GM12864 (cell line): ENCODE measurements at regions not wholly inside any gene's neighbourhood (a gene's known extent, or its start where the extent isn't known, plus 50 kb on each side); places are given as distances from the start of the nearest gene placed in this dataset.
"Not testable (repeated sequence)": the region's sequence is repeated elsewhere in the genome, so short reads cannot be mapped to it uniquely, and the experiment has no call there.

ENCODE experiments used
- DNase-seq: peaks from one replicate; pipeline ENCODE4 v3.0.0-alpha.2; 2011; ENCODE audit warnings: low read depth
- H3K4me3 ChIP-seq: 2 replicates; pipeline ENCODE4 v1.5.1; 2011; ENCODE audit warnings: mild to moderate bottlenecking, low read depth, low read length, control low read depth
- TF ChIP-seq, protein P1 (sequence below): IDR thresholded peaks from 2 replicates; pipeline ENCODE4 v1.5.1; 2011; ENCODE audit warnings: low read depth, mild to moderate bottlenecking, moderate library complexity, low read length, control low read depth, inconsistent platforms; ENCODE audit errors: missing control alignments

DNA sequence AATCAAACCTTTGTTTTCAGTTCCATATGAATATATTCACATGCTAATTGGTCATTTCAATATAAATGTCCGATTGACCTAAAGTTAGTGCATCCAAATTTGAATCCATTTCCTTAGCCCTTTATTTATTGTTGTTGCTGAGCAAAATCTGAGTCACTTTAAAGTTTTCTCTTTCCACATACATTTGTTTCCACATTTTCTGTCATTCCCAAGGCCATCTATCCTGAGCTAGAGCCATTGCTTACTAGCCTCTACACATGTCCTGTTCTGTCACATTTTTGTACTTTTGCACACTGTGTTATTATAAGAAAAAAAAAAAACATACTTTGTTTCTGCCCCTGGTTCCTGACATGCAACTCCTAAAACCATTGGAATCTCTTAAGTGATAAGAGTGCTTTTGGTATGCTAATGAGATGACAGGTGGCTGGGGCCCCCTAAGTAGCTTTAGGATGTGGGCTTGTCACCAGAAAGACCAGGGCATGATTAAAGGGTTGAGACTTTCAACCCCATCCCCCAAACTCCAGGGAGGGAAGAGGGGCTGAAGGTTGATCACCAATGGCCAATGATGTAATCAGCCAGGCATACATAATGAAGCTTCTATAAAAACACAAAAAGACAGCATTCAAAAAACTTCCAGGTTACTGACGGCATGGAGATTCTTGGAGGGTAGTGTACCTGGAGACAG is 353.3 kb upstream of the MAGEB16 start:
- no peak for DNase-seq
- no peak overlapping the region for H3K4me3 ChIP-seq
- TF ChIP-seq, protein P1, sequence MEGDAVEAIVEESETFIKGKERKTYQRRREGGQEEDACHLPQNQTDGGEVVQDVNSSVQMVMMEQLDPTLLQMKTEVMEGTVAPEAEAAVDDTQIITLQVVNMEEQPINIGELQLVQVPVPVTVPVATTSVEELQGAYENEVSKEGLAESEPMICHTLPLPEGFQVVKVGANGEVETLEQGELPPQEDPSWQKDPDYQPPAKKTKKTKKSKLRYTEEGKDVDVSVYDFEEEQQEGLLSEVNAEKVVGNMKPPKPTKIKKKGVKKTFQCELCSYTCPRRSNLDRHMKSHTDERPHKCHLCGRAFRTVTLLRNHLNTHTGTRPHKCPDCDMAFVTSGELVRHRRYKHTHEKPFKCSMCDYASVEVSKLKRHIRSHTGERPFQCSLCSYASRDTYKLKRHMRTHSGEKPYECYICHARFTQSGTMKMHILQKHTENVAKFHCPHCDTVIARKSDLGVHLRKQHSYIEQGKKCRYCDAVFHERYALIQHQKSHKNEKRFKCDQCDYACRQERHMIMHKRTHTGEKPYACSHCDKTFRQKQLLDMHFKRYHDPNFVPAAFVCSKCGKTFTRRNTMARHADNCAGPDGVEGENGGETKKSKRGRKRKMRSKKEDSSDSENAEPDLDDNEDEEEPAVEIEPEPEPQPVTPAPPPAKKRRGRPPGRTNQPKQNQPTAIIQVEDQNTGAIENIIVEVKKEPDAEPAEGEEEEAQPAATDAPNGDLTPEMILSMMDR: no peak

DNA sequence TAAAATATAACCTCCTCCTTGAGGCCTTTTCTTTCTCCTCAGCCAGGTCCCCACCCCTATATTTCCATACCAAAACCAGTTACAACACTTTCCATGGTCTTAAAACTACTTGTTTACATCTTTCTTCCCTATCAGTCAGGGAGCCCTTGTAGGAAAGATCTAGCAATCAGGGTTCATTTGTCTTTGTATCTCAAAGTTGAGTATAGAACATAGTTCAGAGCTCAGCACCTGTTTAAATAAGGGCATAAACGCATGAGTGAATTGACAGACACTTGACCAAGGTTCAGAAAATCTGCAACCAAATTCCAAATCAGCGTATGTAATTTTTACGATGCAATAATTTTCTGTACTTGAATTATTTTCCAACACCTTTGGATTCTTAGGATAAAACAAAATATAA is 352.2 kb upstream of the MAGEB16 start:
- no peak for DNase-seq
- no peak overlapping the region for H3K4me3 ChIP-seq
- TF ChIP-seq, protein P1: no peak

DNA sequence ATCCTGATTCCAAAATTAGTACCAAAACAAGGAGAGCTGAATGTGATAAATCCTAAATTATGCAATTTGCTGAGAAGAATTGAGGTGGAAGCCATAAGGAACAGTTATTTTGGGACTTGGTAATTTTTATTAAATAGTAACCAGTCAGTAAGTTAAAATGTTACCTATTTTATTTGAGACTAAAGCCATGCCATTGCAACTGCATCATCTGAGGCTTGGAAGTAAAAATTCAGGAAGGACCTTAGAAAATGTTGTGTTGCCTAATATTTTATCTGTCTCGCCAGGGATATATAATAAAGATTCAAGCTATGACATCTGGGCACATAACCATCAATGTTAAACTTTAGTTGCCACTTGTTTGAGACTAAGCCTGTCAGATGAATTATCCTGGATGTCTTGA is 341.3 kb upstream of the MAGEB16 start:
- TF ChIP-seq, protein P1: no peak
- H3K4me3 ChIP-seq: no peak overlapping the region
- DNase-seq: no peak

DNA sequence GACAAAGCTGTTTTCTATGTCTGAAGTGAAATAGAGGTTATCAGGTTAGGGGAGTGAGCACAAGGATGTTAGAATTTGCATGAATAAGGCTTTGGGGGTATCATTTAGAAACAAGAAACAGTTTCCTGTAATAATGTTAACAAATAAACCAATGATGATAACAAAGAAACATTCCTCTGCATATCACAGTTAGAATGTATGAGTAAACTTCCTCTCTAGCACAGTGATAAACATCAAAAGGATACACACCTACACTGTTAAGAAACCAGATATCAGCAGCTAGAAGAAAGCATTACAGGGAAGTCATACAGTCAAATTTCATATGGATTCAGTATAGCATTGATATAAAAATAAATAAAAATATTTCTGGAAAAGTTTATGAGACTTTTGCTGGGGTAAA is 340.0 kb upstream of the MAGEB16 start:
- no peak overlapping the region for H3K4me3 ChIP-seq
- TF ChIP-seq, protein P1: no peak

DNA sequence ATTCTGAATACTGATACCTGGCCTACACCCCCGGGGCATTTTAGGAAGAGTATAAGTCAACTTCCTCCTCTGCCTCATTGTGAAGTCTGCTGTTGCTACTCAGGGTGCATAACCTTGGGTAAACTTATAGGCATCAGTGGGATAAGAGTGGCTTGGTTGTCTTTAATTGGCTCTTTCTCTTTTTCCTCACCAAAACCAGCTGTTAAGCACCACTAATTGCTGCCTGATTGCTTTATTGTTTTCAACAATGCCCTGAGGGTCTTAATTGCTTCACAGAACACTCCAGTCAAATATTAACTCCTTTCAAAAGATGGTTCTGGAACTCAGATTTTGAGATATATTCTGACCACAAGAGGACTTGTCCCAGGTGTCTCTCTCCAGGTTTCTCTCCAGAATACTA is 337.0 kb upstream of the MAGEB16 start:
- no peak for DNase-seq
- TF ChIP-seq, protein P1: no peak
- no peak overlapping the region for H3K4me3 ChIP-seq

More for the DNA sequence above, 340.0 kb upstream of the MAGEB16 start:
- no peak for DNase-seq

DNA sequence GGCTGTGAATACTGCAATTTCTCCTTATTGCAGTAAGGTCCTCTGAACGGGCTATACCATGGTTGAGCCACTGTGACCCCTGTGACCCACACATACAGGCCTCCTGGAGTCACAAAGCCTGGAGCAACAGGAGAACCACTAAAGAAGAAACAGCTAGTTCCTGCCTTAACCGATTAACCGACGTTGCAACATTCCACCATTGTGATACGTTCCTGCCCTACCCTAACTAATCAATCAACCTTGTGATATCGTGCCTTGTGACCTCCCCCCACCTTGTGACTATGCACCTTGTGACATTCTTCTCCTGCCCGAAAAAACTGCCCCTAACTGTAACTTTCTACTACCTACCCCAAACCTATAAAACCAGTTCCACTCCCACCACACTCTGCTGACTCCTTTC is 301.5 kb upstream of the MAGEB16 start:
- DNase-seq, H3K4me3 ChIP-seq: not testable (repeated sequence)

DNA sequence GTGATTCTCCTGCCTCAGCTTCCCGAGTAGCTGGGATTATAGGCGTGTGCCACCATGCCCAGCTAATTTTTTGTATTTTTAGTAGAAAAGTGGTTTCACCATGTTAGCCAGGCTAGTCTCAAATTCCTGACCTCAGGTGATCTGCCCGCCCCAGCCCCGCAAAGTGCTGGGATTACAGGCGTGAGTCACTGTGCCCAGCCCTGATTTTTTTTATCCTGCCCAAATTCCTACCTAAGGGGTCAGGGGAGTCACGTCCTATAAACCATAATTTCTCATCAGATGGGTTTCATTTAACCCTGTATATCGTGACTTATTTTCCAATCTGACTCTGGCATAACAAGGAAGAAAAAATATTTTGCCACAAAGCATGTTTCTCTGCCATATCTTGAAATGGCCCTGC is 300.7 kb upstream of the MAGEB16 start:
- not testable (repeated sequence) for DNase-seq, H3K4me3 ChIP-seq

DNA sequence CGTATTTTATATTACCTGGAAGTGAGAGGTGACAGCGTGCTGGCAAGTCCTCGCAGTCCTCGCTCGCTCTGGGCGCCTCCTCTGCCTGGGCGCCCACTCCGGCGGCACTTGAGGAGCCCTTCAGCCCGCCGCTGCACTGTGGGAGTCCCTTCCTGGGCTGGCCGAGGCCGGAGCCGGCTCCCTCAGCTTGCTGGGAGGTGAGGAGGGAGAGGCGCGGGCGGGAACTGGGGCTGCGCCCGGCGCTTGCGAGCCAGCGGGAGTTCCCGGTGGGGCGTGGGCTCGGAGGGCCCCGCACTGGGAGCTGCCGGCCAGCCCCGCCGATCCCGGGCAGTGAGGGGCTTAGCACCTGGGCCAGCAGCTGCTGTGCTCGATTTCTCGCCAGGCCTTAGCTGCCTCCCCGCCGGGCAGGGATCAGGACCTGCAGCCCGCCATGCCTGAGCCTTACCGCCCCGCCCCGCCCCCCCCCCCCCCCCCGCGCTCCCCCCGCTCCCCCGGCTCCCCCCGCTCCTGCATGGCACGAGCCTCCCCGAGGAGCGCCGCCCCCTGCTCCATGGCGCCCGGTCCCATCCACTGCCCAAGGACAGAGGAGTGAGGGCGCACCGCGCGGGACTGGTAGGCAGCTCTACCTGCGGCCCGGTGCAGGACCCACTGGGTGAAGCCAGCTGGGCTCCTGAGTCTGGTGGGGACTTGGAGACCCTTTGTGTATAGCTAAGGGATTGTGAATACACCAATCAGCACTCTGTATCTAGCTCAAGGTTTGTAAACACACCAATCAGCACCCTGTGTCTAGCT is 298.9 kb upstream of the MAGEB16 start:
- TF ChIP-seq, protein P1: no peak
- H3K4me3 ChIP-seq: no peak overlapping the region
- no peak for DNase-seq
